Mononuclear cell (primary cell): ENCODE measurements at regions not wholly inside any gene's neighbourhood (a gene's known extent, or its start where the extent isn't known, plus 50 kb on each side); places are given as distances from the start of the nearest gene placed in this dataset.

Experiments used
- H3K27me3 ChIP-seq: 2 replicates; pipeline ENCODE4 v1.6.0; 2011; ENCODE audit warnings: low read length, control low read depth; ENCODE audit not compliant: insufficient read depth
- H3K4me1 ChIP-seq: 2 replicates; pipeline ENCODE4 v1.5.1; 2011; ENCODE audit warnings: mild to moderate bottlenecking, low read length, control low read depth; ENCODE audit not compliant: insufficient read depth
- H3K4me3 ChIP-seq: 2 replicates; pipeline ENCODE4 v1.5.1; 2011; ENCODE audit warnings: mild to moderate bottlenecking, low read length, moderate library complexity
- H3K9me3 ChIP-seq: 2 replicates; pipeline ENCODE4 v1.5.1; 2011; ENCODE audit warnings: low read depth, mild to moderate bottlenecking, control low read depth, low read length

- Histone ChIP-seq H3K27me3 (no peaks in the 10 kb centered on the region), H3K9me3 (no peaks in the 10 kb centered on the region), H3K4me1 (peaks cover 28% of the 10 kb centered on the region), H3K4me3 (no peak overlapping the region)
Observed at GRCh38 chr6:146881228-146882181, 282.7 kb downstream of the ADGB start.

DNA sequence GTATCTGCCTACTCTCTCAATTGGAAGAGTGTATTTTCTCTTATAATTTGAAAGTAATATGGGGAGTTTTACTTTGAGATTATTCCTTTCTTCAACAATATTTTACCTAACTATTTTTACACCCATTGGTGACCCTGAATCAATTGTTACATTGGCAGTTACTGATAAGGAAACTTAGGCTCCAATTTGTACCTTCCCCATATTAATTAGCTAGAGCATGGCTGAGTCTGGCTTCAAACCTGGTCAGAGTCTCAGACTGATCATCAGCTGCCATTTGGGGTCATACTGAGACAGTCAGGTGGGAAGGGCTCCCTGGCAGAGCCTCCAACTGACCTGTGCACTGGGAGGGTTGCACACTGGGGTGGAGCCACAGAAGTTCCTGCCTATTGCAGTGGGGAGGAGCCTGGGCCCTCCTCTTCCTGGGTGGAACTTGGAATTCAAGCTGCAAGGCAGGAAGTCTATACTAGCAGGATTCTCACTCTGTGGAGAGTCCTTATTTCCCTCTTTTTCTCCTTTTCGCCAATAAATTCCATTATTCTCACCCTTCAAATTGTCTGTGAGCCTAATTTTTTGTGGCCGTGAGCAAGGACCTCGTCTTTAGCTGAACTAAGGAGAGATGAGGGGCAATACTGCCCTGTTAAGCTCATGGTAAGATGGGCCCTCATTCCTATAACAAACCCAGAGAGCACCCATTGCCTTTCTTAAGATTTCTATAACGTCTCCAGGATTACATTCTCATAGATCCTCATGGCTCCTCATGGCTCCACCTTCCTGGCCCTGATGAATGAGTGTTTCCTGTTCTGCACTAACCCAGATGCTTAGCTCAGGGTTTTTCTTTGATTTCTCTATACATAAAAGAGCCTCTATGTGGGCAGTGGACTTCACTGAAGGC is 285.1 kb downstream of the ADGB start:
- Histone ChIP-seq H3K9me3 (no peaks in the 10 kb centered on the region), H3K4me1 (peaks cover 12% of the 10 kb centered on the region), H3K27me3 (no peaks in the 10 kb centered on the region), H3K4me3 (no peak overlapping the region)

DNA sequence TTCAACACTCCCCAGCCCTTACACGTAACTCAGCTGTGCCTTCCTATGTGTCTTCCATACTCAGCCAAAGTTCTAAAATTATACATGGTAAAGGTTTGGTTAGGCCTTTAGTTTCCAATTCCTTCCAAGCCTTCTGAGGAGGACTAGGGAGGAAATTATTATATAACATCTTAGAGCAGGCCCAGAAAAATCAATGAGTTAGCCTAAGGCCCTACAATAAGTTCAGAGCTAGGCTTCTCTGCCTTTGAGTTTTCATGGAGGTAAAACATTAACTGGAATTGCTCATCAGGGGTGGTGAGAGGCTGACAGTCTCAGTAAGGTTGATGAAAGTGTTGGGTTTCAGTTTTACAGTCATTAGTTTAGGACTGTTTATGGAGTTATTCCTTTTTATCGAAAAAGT is 286.0 kb downstream of the ADGB start:
- peaks cover 4% of the 10 kb centered on the region for H3K4me1 ChIP-seq
- no peaks in the 10 kb centered on the region for H3K27me3 ChIP-seq
- H3K4me3 ChIP-seq: no peak overlapping the region
- H3K9me3 ChIP-seq: no peaks in the 10 kb centered on the region

- Histone ChIP-seq H3K9me3 (no peaks in the 10 kb centered on the region), H3K27me3 (no peaks in the 10 kb centered on the region), H3K4me3 (no peak overlapping the region), H3K4me1 (no peaks in the 10 kb centered on the region)
Observed at GRCh38 chr6:146885708-146886457, 287.1 kb downstream of the ADGB start.

DNA sequence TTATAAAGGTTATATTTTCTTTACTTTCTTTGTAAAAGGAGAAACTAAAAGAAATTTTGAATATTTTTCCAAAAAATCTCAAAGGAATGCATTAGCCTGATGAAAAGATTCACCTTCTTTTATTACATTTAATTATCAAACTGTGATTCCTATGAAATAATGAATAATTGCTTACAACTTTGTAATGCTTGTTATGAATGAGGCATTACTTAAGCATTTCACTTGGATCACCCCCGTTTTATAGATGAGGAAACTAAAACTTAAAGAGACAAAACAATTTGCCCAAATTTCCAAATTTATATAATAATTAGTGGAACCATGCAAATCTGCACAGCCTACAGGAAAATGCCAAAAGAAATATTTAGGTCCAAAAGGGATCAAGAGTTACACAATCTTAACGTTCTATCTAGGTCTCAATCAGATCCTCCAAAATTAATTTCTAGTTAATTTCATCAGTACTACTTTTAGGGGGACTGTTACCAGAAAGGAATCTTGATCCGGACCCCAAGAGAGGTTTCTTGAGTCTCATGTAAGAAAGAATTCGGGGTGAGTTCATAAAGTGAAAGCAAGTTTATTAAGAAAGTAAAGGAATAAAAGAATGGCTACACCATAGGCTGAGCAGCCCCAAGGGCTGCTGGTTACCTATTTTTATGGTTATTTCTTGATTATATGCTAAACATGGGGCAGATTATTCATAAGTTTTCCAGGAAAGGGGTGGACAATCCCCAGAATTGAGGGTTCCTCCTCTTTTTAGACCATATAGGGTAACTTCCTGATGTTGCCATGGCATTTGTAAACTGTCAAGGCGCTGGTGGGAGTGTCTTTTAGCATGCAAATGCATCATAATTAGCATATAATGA is 288.0 kb downstream of the ADGB start:
- H3K9me3 ChIP-seq: no peaks in the 10 kb centered on the region
- H3K4me1 ChIP-seq: peaks cover 2% of the 10 kb centered on the region
- no peak overlapping the region for H3K4me3 ChIP-seq
- no peaks in the 10 kb centered on the region for H3K27me3 ChIP-seq

GRCh38 chr6:146887447-146888077 is 288.8 kb downstream of the ADGB start:
- Histone ChIP-seq H3K4me1 (peaks cover 9% of the 10 kb centered on the region), H3K4me3 (no peak overlapping the region), H3K27me3 (no peaks in the 10 kb centered on the region), H3K9me3 (no peaks in the 10 kb centered on the region)

GRCh38 chr6:146889303-146889702 is 290.5 kb downstream of the ADGB start:
- Histone ChIP-seq H3K4me3 (no peak overlapping the region), H3K4me1 (peaks cover 13% of the 10 kb centered on the region), H3K9me3 (no peaks in the 10 kb centered on the region), H3K27me3 (no peaks in the 10 kb centered on the region)

DNA sequence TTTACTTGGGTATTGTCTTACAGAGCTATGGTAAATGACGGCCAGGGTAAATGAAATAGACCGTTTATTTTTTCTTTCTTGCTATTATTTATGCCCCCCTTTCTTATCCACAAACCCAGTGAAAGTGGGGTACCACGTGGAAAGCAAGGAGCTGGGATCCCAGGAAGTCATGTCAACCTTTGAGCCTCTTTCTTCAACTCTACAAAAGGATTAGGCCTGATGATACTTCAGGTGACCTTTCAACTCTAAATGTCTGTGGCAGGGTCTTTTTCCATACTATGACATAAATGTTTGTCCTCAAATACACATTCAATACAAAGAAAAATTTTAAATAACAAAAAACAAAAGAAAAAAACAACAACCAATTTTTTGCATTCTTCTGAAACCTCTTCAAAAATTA is 291.4 kb downstream of the ADGB start:
- Histone ChIP-seq H3K4me1 (peaks cover 13% of the 10 kb centered on the region), H3K9me3 (no peaks in the 10 kb centered on the region), H3K4me3 (no peak overlapping the region), H3K27me3 (no peaks in the 10 kb centered on the region)

GRCh38 chr6:146890644-146891434 is 292.1 kb downstream of the ADGB start:
- Histone ChIP-seq H3K4me3 (no peak overlapping the region), H3K27me3 (no peaks in the 10 kb centered on the region), H3K9me3 (no peaks in the 10 kb centered on the region), H3K4me1 (peaks cover 13% of the 10 kb centered on the region)

DNA sequence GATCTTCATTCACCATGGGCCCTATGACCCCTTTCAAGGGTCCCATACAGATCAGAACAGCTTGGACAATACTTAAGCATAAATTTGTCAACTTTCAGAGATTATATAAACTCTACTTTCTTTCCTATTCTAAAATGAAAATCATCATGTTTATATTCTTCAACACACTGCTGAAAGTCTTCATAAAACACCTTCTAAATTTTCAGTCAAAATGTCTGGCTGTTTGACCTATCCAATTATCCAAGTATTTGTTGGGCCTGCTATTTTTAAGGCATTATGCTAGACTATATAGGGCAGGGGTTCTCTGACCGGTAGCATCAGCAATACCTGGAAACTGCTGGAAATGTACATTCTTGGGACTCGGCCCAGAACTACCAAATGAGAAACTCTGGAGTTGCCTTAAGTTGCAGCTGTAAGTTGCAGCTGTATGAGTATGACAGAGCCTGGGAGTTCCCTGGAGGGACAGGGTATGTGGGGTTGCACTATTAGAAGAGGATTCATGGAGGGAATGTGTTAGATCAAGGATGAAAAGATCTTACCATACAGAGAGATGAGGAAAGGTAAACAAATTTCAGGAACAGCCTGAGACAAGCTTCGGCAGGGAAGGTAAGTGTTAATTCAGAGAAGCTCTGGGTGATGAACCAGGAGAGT is 293.0 kb downstream of the ADGB start:
- Histone ChIP-seq H3K9me3 (no peaks in the 10 kb centered on the region), H3K4me3 (no peak overlapping the region), H3K27me3 (no peaks in the 10 kb centered on the region), H3K4me1 (peaks cover 13% of the 10 kb centered on the region)

DNA sequence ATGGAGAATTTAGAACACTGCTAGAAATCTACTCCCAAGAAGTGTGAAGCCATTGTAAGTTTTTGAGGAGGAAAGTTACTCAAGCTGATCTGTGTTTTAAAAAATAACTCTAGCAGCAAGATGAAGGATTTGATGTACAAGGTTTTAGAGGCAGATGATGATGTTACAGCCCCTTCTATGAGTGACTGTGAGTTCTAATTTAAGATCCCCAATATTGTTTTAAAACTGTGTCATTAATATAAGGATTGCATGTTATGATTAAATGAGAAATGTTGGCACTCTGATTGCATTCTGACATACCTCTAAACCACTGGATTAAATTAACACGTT is 293.5 kb downstream of the ADGB start:
- H3K27me3 ChIP-seq: no peaks in the 10 kb centered on the region
- H3K9me3 ChIP-seq: no peaks in the 10 kb centered on the region
- H3K4me3 ChIP-seq: no peak overlapping the region
- H3K4me1 ChIP-seq: peaks cover 13% of the 10 kb centered on the region

DNA sequence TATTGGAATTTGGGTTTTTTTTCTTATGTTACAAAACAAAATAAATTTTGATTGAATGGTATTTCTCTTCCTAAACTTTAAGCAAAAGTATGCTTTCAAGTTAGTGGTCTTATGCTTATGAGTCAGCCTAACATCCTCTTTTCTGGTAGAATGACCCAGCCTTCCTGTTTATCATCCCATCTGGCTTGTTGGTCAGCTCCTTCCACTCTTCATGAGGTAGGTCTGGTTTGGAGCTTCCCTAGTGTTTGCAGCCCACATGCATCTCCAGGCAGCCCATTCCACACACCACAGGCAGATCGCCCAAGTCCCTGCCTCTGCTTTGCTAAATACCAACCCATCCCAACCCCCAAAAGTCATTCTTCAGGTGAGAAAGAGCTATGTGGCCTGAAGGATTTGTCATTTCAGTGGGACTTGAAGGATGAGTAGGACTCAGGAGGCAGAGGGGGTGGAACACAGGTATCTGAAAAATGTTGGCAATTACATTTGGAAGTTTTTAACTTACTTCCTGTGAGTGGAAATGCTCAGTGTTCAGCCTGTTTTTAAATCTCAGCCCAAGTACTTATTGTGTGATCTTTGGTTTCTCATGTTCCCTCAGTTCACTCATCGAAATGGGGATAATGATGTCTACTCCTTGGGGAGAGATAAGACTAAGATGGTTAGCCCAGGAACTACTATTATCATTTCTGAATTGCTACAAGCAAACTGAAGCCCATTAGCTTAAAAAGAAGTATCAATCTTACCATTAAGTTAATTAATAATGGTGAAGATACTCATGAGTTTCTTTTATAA is 294.0 kb downstream of the ADGB start:
- peaks cover 13% of the 10 kb centered on the region for H3K4me1 ChIP-seq
- H3K4me3 ChIP-seq: no peak overlapping the region
- H3K27me3 ChIP-seq: no peaks in the 10 kb centered on the region
- H3K9me3 ChIP-seq: no peaks in the 10 kb centered on the region
